ENCODE measurements at regions not wholly inside any gene's neighbourhood (a gene's known extent, or its start where the extent isn't known, plus 50 kb on each side); places are given as distances from the start of the nearest gene placed in this dataset.
"Not testable (repeated sequence)": the region's sequence is repeated elsewhere in the genome, so short reads cannot be mapped to it uniquely, and the experiment has no call there.

- no peak for DNase-seq
Measured at GRCh38 chr12:23281295-23281694, 656.3 kb downstream of the ETNK1 start.

GRCh38 chr12:23282701-23283100 lies 657.7 kb downstream of the ETNK1 start:
- no peak for DNase-seq

DNA sequence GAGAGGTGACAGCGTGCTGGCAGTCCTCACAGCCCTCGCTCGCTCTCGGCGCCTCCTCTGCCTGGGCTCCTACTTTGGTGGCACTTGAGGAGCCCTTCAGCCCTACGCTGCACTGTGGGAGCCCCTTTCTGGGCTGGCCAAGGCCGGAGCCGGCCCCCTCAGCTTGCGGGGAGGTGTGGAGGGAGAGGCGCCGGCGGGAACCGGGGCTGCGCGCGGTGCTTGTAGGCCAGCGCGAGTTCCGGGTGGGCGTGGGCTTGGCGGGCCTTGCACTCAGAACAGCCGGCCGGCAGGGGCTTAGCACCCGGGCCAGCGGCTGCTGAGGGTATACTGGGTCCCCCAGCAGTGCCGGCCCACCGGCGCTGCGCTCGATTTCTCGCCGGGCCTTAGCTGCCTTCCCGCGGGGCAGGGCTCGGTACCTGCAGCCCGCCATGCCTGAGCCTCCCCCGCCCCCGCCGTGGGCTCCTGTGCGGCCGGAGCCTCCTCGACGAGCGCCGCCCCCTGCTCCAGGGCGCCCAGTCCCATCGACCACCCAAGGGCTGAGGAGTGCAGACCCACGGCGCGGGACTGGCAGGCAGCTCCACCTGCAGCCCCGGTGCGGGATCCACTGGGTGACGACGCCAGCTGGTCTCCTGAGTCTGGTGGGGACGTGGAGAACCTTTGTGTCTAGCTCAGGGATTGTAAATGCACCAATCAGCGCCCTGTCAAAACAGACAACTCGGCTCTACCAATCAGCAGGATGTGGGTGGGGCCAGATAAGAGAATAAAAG lies 661.0 kb downstream of the ETNK1 start:
- DNase-seq, result not testable (repeated sequence)

DNA sequence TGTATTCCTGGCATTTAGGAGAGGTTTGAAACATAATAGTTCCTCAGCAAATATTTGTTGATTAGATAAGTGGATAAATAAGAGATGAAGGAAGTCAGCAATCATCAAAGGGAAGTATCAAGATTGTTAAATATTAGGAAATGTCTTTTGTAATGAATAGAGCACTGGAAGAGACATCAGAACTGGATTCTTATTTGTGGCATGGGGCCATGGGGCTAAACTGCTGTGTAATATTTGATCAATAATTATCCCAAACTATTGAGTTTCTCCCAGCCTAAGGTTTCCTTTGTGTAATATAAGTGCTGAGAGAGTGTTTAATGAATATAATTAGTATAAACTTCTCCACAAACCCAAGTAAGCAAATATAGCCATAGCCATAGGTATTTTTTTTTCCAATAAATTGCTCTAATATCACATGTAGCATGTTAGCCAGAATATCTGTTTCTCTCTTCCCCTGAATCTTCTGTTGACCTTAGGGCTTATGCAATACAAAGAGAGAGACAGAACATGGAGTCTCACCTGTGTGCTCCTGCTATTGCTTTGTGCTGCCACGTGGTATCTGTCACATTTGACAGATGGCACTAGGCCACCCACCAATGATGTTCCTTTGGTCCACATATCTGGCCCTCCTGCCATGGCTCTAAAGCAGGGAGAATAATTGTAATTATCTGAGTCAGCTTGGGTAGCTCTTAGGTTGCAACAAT lies 658.7 kb downstream of the SOX5 start:
- no peak for DNase-seq

DNA sequence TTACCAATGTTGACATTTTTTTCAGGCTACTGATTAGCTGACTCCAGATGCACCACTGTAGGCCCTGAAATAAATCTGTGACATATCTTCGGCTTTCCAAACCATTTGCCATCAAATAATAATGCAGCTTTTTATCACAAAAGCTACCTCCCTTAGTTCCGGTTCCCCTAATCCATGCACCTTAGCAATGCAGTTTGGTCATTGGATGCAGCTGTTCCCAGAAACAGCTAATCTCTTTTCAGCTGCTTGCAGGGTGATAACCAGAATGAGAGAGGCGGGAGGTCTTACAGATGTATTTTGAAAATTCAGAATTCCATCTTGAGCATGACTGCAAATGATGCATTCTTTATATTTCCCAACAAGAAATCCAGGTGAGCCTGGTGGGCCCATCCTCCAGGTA lies 646.2 kb downstream of the SOX5 start:
- no peak for DNase-seq

GRCh38 chr12:23303821-23304220 lies 645.6 kb downstream of the SOX5 start:
- no peak for DNase-seq

DNA sequence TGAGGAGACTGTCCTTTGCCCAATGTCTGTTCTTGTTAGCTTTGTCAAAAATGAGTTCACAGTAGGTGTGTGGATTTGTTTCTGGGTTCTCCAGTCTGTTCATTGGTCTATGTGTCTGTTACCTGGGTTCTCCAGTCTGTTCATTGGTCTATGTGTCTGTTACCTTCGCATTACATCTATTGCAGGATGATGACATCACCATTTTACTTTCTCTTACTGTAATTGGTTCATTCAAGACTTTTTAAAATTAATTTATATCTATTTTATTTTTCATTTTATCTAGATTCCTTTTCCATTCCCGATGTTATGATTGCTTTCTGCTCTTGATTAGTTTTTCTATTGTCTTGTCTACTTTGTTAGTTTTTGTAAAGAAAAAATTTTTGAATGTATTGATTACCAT lies 615.5 kb downstream of the SOX5 start:
- no peak for DNase-seq

DNA sequence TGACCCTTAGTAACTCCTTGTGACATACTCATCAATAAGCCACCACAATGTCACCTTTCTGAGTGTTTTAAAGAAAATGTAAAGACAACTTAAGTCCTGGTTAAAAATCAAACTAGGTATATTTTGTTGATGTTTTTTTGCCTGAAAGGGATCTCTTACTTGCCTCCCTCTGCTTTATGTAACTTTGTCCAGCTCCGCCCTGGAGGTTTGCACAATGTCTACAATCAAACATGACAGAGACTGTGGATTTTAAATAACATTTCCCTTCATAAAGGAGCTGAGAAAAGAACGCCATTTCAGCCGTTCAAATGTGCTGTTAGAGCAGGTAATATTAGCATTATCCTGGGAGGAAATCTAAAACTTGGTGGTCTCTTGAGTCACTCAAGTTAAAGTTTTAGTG lies 613.9 kb downstream of the SOX5 start:
- no peak for DNase-seq

GRCh38 chr12:23337213-23337612 lies 612.3 kb downstream of the SOX5 start:
- no peak for DNase-seq

DNA sequence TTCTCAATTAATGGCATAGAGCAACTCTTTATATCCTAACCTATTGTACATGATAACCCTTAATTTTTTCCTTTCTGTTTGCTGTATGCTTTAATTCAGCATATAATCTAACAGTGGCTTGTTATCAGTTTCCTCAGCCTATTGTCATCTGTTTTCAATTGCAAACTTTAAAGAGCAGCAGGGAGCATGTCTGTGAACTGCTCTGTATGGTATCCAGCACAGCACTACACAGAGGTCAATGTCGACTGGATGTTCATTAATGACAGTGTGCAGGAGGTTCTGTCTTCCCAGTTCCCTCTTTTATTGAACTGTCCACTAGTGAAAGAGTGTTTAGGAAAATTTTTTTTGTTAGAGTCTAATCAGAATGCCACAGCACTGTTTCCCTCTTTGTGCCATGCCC lies 609.1 kb downstream of the SOX5 start:
- DNase-seq, result no peak

DNA sequence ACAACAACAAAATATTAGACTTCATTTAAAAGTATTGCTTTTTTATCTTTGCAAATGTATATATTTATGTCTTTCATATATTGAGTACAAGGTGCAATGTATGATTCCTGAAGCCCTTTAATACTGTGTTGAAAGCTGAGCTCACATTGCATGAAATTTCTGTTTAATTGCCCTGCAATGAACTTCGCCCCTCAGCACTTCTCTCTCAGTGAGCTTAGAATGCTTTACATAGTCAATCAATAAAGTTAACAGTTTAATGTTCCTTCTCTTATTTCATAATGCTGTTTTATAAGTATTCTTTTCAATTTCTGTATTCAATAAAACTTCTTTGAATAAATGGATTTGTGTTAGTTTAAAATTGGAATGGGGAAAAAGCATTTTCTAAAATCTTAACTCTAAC lies 607.1 kb downstream of the SOX5 start:
- no peak for DNase-seq

- no peak for DNase-seq
Measured at GRCh38 chr12:23349564-23349963, 599.9 kb downstream of the SOX5 start.

DNA sequence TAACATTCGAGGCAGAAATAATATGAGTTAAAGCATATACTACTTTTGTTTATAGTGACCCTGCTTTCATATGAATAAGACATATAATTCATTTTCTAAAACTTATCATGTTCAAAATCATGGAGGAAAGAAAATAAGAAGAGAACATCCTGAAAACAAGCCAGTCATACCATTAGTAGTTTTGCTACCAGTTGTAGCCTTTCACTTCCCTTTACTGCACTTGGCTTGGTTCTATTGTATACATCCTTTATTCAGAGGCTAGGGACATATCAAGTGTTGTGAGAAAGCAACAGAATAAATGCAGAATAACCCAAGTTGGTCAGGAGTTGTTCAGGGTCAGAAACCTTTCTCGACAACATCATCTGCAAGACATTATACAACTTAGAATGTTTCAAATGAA lies 598.7 kb downstream of the SOX5 start:
- no peak for DNase-seq

DNA sequence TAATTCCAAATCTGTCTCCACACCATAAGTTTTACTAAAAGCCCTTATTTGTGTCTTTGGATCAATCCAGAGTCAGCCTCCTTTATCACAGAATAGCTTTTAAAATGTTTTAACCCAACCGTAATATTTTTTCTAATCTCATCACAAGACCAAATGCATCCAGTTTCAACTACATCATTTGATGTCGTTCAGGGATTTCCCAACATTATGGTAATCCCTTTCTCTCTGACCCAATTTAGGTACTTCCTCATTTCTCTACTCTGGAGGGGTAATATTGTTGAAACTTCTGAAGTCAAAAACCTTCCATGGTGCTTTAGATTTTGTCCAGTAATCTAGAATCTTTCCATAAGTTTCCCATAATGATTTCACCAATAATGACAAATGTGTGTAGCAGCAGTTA lies 596.8 kb downstream of the SOX5 start:
- DNase-seq, result no peak

- no peak for DNase-seq
Measured at GRCh38 chr12:23354800-23355199, 594.7 kb downstream of the SOX5 start.

GRCh38 chr12:23356440-23356839 lies 593.0 kb downstream of the SOX5 start:
- DNase-seq, result no peak

DNA sequence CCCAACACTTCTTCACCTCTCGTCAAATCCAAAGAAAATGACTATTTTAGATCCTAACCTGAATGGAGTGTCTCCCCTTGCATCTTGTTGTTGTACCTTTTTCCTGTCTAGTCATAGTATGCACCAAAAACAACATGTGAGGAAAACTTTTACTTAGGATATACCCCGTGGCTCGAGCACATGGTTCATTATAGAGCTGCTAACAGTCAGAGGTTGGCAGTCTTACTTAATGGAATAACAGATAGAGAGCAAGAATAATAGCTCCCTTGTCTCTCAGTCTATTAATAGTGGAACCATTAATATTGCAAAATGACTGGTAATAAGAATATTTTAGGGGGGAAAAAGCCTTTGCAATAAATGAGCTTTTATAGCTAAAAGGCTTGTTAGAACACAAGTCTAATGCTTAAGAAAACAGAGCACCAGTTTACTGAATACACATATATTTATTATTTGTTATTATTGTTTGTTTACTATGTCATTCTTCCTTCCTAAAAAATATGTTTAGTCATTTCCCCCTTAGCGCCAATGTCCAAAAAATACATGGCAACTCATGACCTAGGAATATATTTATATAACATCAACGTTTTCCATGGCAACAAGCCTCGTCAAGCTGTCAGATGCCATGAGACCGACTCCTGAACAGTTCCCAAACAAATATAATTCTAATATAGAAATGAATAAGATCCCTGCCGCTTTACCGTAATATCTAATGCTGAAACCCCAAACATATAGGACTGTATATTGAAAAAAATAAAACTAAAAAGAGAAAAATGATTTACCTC lies 592.4 kb downstream of the SOX5 start:
- DNase-seq, result no peak

GRCh38 chr12:23359975-23360701 lies 589.3 kb downstream of the SOX5 start:
- no peak for DNase-seq

DNA sequence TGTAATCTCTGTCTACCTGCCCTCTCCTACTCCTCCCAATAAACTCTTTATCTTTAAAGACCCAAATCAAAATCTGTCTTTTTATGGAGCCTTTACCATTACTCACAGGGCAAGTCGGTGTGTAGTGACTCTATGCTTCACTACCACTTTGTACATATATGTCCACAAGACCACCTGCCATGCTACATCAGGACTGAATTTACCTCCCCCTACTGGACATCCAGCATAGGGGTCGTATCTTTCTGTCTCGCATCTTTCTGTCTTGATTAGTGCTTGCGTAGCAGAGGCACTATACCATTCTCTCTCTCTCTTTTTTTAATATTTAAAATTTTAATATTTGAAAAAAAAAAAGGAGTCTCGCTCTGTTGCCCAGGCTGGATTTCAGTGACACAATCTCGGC lies 587.5 kb downstream of the SOX5 start:
- no peak for DNase-seq

DNA sequence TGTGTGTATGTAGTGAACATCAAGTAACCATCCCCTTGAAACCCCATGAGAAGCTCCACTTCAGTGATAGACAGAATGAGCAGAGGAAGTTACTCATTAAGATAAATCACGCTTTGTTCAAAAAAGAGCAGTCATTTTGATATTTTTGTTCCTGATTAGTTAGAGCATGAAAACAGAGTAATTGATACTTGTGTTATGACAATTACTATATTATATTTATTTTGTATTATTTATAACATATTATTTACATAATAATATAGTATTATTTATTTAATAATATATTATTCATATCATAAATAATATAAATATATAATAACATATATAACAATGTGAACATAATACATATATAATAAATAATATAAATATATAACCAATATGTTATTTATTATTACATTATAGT lies 580.9 kb downstream of the SOX5 start:
- DNase-seq, result no peak

DNA sequence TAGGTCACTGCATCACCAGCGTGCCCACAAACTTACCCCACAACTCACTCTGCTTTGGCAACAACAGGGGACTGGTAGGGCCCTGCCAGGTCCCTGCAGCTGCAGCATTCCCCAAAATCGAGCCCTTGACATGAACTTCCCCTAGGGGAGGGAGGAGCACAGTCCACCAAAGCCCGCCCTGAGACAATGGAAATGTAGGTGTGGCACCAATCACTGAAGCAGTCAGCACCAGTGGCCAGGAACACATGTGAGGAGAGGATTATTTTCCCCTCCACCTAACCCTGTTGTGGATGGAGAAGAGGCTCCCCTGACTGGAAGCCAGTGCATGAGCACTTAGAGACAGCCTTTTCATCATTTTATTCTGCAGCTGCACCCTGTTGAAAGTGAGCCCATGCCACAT lies 573.8 kb downstream of the SOX5 start:
- DNase-seq, result no peak

DNA sequence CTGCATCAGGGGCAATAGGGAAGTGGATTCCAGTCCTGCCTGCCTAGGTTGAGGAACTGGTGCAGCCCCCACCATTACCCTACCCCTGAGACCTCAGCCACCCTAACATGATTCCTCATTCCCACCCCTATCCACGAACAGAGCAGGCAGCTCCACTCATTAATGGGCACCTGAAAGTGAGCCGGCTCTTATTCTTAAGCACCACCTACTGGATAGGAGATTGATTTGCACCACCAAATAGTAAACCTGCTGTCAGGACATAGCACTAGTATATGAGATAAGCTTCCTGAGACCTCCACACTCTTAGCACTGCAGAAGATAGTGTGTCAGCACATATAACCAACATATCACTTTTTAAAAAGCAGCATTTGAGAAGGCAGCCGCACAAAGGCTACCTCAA lies 573.2 kb downstream of the SOX5 start:
- DNase-seq, result no peak

Measured in right kidney (tissue), 1 donor.